Adrenal gland (tissue), 5 donors: ENCODE measurements at regions not wholly inside any gene's neighbourhood (a gene's known extent, or its start where the extent isn't known, plus 50 kb on each side); places are given as distances from the start of the nearest gene placed in this dataset.
"Not testable (repeated sequence)": the region's sequence is repeated elsewhere in the genome, so short reads cannot be mapped to it uniquely, and the experiment has no call there.

Experiments
- CTCF ChIP-seq, 6 experiments: fragments of 450-650 bp in 4 of 6; fragments of 200-600 bp in 2 of 6; sonication (generic) in 1 of 6; IDR thresholded peaks; 1 replicate in 5 of 6; 2 replicates in 1 of 6; pipeline versions ENCODE4 v1.5.1 to v1.8.0; 2016 to 2021; ENCODE audit warnings: antibody characterized with exemption in 6 of 6, mild to moderate bottlenecking in 2 of 6, moderate library complexity in 1 of 6
- POLR2A ChIP-seq, 2 donors: fragments of 450-650 bp; IDR thresholded peaks; one replicate each; pipeline ENCODE4 v1.6.1; 2017; ENCODE audit warnings: antibody characterized with exemption in 2 of 2, mild to moderate bottlenecking in 2 of 2, moderate library complexity in 1 of 2
- donor health status: DM: no; HTN: no; CAD: no.

GRCh38 chr2:111463238-111463848 is 342.6 kb downstream of the BCL2L11 start:
- TF ChIP-seq CTCF, POLR2A (IDR thresholded peaks at IDR 0.05): not testable (repeated sequence)
